ENCODE measurements at regions not wholly inside any gene's neighbourhood (a gene's known extent, or its start where the extent isn't known, plus 50 kb on each side); places are given as distances from the start of the nearest gene placed in this dataset.

DNA sequence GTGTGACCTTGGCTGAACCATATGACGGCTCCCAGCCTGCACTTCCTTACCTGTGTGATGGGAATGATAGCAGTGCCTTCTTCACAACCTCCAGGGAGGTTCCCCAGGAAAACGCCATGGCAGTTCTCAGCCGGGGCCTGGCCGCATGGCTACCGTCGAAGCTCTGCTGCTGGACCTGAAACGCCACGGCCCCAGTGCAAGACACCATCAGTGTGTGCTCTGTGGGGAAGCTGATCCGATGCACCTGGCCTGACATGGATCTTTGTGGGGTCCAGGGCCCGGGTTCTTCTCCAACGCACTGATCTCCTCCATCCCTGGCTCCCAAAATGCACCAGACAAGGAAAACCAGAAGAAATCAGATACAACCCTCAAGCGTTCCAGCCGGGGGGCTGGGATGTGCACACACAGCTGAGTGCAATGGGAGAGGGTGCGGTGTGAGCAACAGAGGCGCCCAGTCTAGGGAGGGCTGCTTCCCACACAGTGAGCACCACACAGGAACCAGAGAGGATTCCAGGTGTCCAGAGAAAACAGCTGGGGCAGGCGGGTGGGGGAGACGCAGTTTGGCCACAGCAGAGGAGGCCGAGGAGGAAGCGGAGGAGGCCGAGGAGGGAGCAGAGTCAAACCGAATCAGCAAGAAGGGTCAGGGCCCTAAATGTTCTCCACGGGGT, 54.3 kb upstream of the ZNF469 start:
- TF ChIP-seq POLR2A (IDR thresholded peaks at IDR 0.05; ENCODE audit: low read depth, low read length) (no peak), POLR2AphosphoS5 (IDR thresholded peaks at IDR 0.05; ENCODE audit: insufficient read depth, low read depth, low read length) (no peak), CTCF (IDR thresholded peaks at IDR 0.05; ENCODE audit: extremely low read depth in 1 of 2, insufficient read depth in 1 of 2, low read depth in 1 of 2, low read length in 2 of 2) (no peak)
